ENCODE measurements at regions not wholly inside any gene's neighbourhood (a gene's known extent, or its start where the extent isn't known, plus 50 kb on each side); places are given as distances from the start of the nearest gene placed in this dataset.

- no peak for TF ChIP-seq TAF1 (IDR thresholded peaks at IDR 0.05; ENCODE audit: low read depth, low read length)
- TF ChIP-seq POLR2AphosphoS5 (IDR thresholded peaks at IDR 0.05; ENCODE audit: low read depth, low read length) = no peak
- no peak for TF ChIP-seq POU2F2 (IDR thresholded peaks at IDR 0.05; ENCODE audit: low read depth, low read length)
- no peak for TF ChIP-seq SPI1 (IDR thresholded peaks at IDR 0.05; ENCODE audit: low read depth, low read length)
- no peak for TF ChIP-seq PAX5 (IDR thresholded peaks at IDR 0.05; ENCODE audit: insufficient read depth, low read length, severe bottlenecking)
- no peak for TF ChIP-seq POLR2A (IDR thresholded peaks at IDR 0.05; ENCODE audit: low read depth, low read length)
- DNase-seq (ENCODE audit: insufficient read length, low spot score) (no peak), FAIRE-seq (no peak)
These were observed 83.4 kb upstream of the KCNK12 start for GRCh38 chr2:47653902-47654789.

- TF ChIP-seq POLR2AphosphoS5 (IDR thresholded peaks at IDR 0.05; ENCODE audit: low read depth, low read length) (no peak), POLR2A (IDR thresholded peaks at IDR 0.05; ENCODE audit: low read depth, low read length) (no peak), POU2F2 (IDR thresholded peaks at IDR 0.05; ENCODE audit: low read depth, low read length) (no peak), TAF1 (IDR thresholded peaks at IDR 0.05; ENCODE audit: low read depth, low read length) (no peak), PAX5 (IDR thresholded peaks at IDR 0.05; ENCODE audit: insufficient read depth, low read length, severe bottlenecking) (no peak), SPI1 (IDR thresholded peaks at IDR 0.05; ENCODE audit: low read depth, low read length) (no peak)
- FAIRE-seq = no peak
- no peak for DNase-seq (ENCODE audit: insufficient read length, low spot score)
These were observed 82.3 kb upstream of the KCNK12 start for GRCh38 chr2:47653036-47653435.

DNA sequence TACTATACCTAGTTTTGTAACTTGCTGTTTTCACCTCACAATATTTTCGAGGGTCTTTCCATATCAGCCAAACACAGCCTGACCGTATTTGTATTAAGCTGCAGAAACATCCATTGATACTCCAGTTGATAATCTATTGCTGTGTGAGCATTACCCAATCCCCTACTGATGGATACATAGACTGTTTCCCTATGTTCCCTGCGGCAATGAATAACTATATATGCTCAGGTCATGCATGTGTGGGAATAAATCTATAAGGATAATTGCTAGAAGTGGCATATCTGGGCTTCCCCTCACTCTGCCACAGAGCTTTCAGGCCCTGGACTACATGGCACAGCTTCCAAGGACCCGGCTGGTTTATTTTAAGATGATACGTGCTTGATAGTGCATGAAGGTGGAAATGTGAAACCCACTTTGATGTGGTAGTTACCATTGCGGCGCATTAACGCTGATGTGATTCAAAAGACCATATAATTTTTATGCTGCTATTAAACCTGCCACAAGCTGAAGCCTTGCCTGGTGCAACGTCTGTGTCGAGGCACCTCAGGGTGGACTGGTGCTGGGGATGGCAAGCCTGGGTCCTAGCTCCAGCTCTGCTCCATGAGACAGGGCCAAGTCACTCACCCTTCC is 81.4 kb upstream of the KCNK12 start:
- FAIRE-seq (no peak), DNase-seq (ENCODE audit: insufficient read length, low spot score) (no peak)
- TF ChIP-seq TAF1 (IDR thresholded peaks at IDR 0.05; ENCODE audit: low read depth, low read length) (no peak), SPI1 (IDR thresholded peaks at IDR 0.05; ENCODE audit: low read depth, low read length) (no peak), POU2F2 (IDR thresholded peaks at IDR 0.05; ENCODE audit: low read depth, low read length) (no peak), POLR2A (IDR thresholded peaks at IDR 0.05; ENCODE audit: low read depth, low read length) (no peak)

GRCh38 chr2:47651296-47651695 is 80.5 kb upstream of the KCNK12 start:
- FAIRE-seq = no peak
- TF ChIP-seq POU2F2 (IDR thresholded peaks at IDR 0.05; ENCODE audit: low read depth, low read length) = no peak
- no peak for TF ChIP-seq SPI1 (IDR thresholded peaks at IDR 0.05; ENCODE audit: low read depth, low read length)
- TF ChIP-seq POLR2A (IDR thresholded peaks at IDR 0.05; ENCODE audit: low read depth, low read length) = no peak
- TF ChIP-seq POLR2AphosphoS5 (IDR thresholded peaks at IDR 0.05; ENCODE audit: low read depth, low read length) = no peak
- no peak for TF ChIP-seq TAF1 (IDR thresholded peaks at IDR 0.05; ENCODE audit: low read depth, low read length)
- no peak for TF ChIP-seq PAX5 (IDR thresholded peaks at IDR 0.05; ENCODE audit: insufficient read depth, low read length, severe bottlenecking)
- DNase-seq (ENCODE audit: insufficient read length, low spot score) = no peak

DNA sequence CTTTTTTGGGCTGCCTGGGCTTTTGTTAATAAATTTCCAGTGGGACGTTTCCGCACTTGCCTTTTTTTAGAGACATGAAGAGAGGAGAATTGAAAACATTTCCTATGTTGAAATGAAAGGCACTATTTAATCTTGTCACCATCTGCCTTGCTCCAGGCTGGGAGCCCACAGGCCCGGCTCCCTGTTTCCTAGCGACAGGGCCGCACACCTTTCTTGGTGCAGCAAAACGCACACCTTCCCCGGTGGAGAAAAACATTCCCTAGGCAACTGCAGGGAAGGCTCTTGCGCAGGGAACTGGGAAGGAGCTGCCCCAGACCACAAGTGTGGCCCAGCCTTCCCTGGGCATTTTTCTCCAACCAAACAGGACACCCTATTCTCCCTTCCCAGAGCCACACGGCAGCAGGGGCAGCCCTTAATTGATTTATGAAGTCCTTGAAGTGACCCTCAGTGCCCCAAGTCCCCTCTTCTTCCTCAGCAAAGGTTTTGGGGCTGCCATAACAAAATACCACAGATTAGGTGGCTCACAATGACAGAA is 79.3 kb upstream of the KCNK12 start:
- FAIRE-seq (no peak), DNase-seq (ENCODE audit: insufficient read length, low spot score) (no peak)
- TF ChIP-seq POU2F2 (IDR thresholded peaks at IDR 0.05; ENCODE audit: low read depth, low read length) (no peak), POLR2A (IDR thresholded peaks at IDR 0.05; ENCODE audit: low read depth, low read length) (no peak), TAF1 (IDR thresholded peaks at IDR 0.05; ENCODE audit: low read depth, low read length) (no peak), SPI1 (IDR thresholded peaks at IDR 0.05; ENCODE audit: low read depth, low read length) (no peak), PAX5 (IDR thresholded peaks at IDR 0.05; ENCODE audit: insufficient read depth, low read length, severe bottlenecking) (no peak)

GRCh38 chr2:47645246-47645645 is 74.5 kb upstream of the KCNK12 start:
- no peak for FAIRE-seq
- no peak for TF ChIP-seq POU2F2 (IDR thresholded peaks at IDR 0.05; ENCODE audit: low read depth, low read length)
- no peak for DNase-seq (ENCODE audit: insufficient read length, low spot score)

GRCh38 chr2:47644351-47644750 is 73.6 kb upstream of the KCNK12 start:
- FAIRE-seq (no peak), DNase-seq (ENCODE audit: insufficient read length, low spot score) (no peak)

DNA sequence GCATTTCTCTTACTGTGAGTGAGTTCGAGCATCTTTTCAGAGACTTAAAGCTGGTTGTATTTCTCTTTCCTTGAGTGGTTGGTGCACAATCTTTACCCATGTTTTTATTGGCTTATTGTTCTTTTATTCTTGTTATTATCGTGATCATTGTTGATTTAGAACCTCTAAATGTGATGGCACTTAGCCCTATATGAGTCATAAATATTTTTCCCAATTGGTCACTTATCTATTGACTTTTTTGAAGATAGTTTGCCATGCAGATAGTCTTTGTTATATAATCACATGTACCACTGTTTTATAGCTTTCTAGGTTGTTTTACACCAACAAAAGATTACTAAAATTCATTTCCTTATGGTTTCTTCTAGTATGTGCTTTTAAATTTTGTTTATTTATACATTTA is 70.6 kb upstream of the KCNK12 start:
- DNase-seq (ENCODE audit: insufficient read length, low spot score) (no peak), FAIRE-seq (no peak)
- TF ChIP-seq PAX5 (IDR thresholded peaks at IDR 0.05; ENCODE audit: insufficient read depth, low read length, severe bottlenecking) (no peak), SPI1 (IDR thresholded peaks at IDR 0.05; ENCODE audit: low read depth, low read length) (no peak), POLR2A (IDR thresholded peaks at IDR 0.05; ENCODE audit: low read depth, low read length) (no peak), TAF1 (IDR thresholded peaks at IDR 0.05; ENCODE audit: low read depth, low read length) (no peak), POU2F2 (IDR thresholded peaks at IDR 0.05; ENCODE audit: low read depth, low read length) (no peak), POLR2AphosphoS5 (IDR thresholded peaks at IDR 0.05; ENCODE audit: low read depth, low read length) (no peak)

More at GRCh38 chr2:47644351-47644750, 73.6 kb upstream of the KCNK12 start:
- TF ChIP-seq POLR2A (IDR thresholded peaks at IDR 0.05; ENCODE audit: low read depth, low read length) = no peak
- no peak for TF ChIP-seq SPI1 (IDR thresholded peaks at IDR 0.05; ENCODE audit: low read depth, low read length)

DNA sequence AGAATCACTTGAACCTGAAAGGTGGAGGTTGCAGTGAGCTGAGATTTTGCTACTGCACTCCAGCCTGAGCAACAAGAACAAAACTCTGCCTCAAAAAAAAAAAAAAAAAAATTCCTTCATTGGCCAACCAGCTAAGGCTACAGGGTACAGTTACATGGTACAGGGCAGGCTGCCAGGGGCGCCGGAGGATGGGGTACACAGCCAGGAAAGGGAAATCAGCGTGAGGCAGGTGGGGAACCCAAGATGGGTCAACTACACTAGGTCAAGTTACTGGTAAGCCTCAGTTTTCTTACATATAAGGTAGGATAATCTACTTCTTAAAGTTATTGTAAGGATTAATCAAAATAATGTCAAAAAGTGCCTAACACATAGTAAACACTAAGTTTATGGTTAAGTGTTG is 69.6 kb upstream of the KCNK12 start:
- FAIRE-seq (no peak), DNase-seq (ENCODE audit: insufficient read length, low spot score) (no peak)
- TF ChIP-seq POLR2A (IDR thresholded peaks at IDR 0.05; ENCODE audit: low read depth, low read length) = no peak
- TF ChIP-seq TAF1 (IDR thresholded peaks at IDR 0.05; ENCODE audit: low read depth, low read length) = no peak
- TF ChIP-seq SPI1 (IDR thresholded peaks at IDR 0.05; ENCODE audit: low read depth, low read length) = no peak
- no peak for TF ChIP-seq POU2F2 (IDR thresholded peaks at IDR 0.05; ENCODE audit: low read depth, low read length)
- TF ChIP-seq PAX5 (IDR thresholded peaks at IDR 0.05; ENCODE audit: insufficient read depth, low read length, severe bottlenecking) = no peak
- TF ChIP-seq POLR2AphosphoS5 (IDR thresholded peaks at IDR 0.05; ENCODE audit: low read depth, low read length) = no peak

DNA sequence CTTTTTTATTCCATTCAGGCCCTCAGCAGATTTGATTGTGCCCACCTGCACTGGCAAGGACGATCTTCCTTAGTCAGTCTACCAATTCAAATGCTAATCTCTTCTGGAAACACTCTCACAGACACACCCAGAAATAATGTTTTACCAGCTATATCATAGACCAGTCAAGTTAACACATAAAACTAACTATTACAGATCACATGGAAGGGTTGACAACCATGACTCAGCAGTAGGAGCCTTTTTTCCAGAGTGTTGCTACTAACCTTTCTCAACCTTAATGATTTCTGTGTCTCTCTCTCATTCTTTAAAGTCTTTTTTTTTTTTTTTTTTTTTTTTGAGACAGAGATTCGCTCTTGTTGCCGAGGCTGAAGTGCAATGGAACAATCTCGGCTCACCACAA is 68.7 kb upstream of the KCNK12 start:
- no peak for FAIRE-seq
- TF ChIP-seq SPI1 (IDR thresholded peaks at IDR 0.05; ENCODE audit: low read depth, low read length) = no peak
- DNase-seq (ENCODE audit: insufficient read length, low spot score) = no peak

Data from GM12891 (cell line).